ENCODE measurements at regions not wholly inside any gene's neighbourhood (a gene's known extent, or its start where the extent isn't known, plus 50 kb on each side); places are given as distances from the start of the nearest gene placed in this dataset.

DNA sequence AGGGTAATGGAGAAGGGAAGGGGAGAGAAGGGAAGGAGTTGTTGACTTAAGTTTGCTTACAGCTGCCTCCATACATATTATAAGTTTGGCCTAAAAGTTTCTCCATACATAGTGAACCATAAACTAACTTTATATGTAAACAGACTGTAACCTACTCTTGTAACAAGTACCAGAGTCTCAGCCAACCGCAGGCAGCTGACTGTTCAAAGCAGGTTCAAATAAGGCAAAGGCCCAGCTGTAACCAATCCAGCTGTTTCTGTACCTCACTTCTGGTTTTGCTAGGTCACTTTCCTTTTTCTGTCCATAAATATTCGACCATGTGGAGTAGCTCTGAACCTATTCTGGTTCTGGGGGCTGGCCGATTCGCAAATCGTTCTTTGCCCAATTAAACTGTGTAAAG lies 591.2 kb downstream of the INSC start:
- DNase-seq: no peak

DNA sequence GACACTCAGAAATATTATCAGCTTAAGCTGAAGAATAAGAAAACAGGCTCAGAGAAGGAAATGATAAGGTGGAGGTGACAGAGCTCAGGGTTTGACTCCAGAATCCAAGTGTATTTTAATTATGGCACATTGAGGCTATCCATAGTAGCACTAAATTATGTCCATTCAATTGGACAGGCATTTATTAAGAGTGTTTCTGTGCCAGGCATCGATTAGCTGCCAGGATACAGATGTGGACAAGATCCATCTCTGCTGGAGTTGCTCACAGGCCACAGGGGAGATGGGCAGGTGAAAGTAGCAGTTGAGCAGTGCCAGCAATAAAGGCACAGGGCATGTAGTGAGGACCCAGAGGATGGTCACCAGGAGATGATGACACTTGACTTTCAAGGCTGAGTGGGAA lies 592.5 kb downstream of the INSC start:
- no peak for DNase-seq

DNA sequence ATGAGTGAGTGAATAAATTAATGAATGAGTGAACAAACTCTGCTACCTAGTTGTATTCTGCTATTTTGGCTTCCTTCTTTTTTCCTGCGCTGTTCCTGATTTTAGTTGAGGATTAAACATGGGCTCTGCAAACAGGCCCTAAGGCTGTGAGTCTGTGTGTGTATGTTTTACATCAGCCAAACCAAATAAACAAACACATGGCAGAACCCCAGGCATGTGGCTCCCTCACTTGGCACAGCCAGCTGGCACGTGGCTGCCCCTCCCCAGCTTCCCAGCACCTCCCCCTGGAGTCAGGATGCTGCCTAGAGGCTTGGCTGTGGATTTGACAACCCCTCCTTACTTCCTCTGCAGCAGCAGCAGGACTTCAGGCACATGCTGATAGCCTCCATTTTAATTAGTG lies 593.2 kb downstream of the INSC start:
- DNase-seq: no peak

DNA sequence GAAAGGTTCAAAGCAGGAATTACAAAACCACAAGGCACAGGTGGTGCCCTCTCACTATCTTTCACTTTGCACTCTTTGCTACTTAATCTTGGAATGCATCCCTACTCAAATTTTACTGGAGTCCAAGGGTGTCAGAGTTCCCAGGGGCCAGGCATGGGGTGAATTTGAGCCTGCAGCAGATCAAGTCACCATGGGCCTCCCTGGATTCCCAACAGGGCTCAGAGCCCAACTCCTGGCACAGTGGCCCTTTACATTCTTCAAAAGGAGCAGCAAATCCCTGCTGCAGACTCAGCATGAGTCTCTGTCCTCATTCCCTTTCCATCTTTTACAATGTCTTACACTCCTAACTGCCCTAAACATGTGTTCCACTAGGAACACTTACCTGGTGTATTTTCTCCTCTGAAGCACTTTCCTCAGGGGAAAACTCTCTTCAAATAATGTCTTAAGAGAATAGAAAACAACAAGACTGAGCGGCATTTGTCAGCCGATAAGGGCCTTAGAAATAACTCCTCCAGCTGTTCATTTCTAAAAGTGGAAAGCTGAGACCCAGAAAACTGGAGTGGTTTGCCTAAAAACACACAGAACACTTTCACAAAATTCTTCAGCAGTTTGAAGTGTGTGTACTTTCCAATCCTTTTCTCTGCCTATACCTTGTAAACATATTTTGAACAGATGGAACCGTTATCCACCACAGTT lies 596.0 kb downstream of the INSC start:
- DNase-seq: no peak

DNA sequence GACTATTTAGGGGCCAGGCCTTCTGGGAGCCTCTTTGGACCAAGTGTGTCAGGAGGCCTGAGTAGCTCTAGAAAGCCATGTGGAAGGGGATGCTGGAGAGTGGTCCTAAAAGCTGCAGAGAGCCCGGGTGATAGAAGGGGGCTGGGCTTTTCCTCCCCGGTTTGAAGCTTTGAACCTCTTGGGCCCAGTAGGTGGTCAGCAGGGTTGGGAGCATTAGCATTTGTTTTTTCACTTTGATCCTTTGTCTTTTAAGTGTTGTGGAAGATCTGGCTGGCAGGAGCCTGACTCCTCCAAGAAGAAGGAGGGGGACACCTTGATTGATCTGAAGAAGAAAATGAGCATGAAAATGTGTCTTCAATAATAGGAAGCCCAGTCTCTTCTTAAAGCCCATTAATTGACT lies 596.6 kb downstream of the INSC start:
- no peak for DNase-seq

DNA sequence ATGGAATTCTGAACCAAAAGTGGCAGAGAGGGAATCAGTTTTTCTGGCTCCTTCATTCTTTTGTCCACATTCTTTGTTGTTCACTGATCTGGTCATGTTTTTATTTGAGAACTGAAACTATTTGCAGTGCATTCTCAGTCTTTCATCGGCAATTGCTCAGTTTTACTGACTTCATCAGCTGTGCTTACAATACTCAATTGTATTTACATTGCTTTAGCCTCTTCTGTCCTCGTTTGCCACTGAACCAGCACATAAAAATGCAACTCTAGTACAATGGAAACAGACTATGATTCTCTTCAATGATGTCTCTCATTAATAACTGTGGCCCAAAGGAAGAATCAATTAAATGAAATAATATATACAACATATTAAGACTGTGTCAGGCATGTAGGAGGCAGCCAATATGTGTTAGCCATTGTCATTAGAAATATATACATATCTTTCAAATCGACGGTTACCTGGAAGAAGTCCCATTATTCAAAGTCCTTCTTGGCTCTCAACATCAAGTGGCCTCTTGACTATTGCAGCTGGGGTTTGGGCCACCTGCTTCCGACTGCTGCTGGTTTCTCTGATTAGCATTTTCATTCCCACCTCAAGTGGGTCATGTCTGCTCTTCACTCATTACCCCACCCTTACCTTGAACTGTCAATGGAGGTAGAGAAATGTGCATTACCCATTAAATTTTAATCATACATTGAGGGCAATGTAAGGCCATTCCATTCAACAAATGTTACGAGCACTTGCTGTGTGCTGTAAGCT lies 600.1 kb downstream of the INSC start:
- no peak for DNase-seq

DNA sequence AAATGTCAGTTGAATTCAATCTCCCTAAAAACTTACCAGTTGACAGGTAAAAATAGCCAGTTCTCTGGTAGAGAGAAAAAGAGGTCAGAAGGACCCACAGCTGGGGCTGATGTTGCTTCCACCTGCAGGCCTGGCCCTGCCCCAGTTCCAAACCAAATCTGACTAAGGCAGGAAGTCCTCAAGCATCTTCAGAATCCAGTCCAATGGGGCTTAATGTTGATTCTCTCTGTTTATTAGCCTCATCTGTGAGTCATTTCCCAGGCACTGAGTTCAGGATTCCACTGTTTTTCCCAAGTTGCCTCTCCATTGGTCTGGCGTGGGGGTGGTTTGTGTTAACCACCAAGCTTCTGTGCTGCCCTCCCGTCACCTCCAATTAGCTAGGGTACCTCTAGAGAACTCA lies 601.8 kb downstream of the INSC start:
- DNase-seq: no peak

DNA sequence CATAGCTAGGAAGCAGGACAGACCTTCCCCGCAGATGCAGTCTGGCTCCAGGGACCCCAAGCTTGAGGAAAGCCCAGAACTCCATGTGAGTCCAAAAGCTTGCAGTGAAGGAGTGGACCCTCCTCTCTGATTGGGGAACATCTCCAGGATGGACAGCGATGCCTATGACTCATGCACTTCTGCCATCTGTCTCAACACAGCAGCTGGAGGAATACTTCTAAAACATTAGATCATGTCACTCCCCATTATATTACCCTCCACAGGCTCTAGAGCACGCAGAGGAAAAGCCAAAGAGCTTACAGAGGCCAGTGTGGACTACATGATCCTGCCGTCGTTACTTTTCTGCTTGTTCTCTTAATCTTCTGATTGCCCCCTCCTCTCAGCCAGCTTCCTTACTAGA lies 605.7 kb downstream of the INSC start:
- no peak for DNase-seq

DNA sequence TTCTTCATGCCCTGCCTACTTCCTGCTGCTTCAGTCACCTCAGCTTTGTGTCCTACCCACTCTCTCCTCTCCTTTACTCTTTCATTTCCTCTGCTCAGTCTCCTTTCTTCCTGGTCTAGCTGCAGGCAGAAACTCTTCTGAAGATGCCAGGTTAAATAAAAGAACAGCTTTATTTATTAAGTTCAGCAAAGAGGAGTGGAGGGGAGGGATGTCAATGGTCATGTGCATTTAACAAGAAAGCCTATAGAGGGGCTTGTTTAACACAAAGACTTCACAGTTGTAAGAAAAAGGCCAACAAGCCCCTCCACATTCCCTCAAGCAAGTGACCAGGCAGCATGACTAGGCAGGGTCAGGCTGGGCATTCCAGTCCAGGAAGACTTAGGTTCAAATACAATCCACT lies 609.2 kb downstream of the INSC start:
- DNase-seq: no peak

DNA sequence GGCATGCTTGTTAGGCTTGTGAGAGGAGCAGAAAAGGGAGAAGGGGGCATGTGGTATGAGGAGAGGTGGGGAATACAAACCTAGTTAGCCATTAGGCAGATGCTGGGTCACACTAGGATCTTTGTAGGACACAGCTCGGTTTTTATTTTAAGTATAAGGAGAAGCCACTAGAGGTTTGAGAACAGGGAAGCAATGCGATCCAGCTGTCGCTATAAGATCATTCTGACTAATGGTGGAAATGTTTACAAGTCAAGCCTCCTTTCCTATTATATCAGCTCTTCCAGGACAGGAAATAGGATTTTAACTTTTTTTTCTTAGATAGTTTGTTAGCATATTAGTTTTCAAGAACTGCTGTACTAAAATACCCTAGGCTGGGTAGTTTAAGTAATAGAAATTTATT lies 609.9 kb downstream of the INSC start:
- no peak for DNase-seq

DNA sequence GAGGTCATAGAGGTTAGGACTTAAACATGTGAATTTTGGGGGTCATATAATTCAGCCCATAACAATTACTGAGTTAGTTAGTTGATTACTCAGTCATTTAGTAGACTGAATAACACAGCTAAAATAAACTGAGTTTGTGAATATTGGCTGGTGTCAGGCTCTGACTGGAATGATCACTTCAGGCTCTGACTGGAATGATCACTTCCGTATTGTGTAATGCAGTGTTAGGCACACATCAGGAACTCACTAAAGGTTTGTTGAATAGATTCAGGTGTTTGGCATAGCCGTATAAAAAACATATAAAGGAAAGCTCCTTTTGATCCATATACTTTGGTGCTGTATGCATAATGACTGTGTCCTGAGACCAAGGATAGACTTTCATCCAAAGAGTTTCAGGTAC lies 610.5 kb downstream of the INSC start:
- no peak for DNase-seq

DNA sequence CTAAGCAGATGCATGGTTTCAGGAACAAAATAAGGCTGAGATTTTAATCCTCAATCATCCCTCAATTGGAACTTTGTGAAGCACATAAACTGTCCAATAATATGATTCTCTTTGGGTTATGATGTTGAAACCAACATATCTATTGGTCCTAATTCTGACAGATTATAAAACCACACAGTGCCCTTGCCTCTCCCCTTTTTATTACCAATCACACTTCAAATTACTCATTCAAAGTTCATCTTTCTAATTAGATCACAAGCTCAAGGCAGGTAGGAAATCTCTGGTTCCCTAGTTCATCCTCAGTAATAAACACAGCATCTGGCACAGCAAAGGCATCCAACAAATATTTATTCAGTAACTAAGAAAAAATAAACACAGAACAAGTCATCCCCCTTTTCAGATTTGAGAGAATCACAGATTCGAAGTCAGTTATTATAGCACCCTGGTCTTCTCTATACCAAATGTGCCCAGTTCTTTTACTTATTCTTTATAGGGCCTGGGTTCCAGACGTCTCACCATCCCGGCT lies 611.6 kb downstream of the INSC start:
- no peak for DNase-seq

DNA sequence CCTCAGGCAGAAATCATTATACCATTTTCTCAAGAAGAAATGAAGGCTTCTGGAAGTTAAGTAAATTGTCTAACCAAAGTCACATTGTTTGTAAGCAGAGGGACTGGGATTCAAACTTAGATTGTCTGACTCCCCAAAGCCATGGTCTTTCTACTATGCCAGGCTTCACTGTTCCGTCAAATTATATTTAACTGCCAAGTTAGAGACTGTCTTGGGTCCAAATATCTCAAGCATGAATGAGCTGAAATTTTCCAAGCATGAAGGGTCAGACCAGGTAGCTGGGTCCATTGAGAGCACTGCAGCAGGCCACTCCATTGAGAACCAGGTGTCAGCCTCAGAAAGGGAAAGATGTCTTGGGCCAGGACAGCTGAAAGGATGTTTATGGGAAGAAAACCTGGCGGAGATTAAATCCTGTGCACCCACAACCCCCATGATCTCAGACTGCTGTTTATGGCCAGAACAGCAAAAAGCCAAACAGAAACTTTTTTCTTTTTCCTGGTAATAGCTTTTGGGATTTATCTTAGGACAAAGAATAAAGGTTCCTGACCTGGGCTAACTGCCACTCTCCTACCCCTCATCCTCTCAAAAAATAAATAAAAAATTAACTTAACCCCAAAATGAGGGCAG lies 612.3 kb downstream of the INSC start:
- no peak for DNase-seq

DNA sequence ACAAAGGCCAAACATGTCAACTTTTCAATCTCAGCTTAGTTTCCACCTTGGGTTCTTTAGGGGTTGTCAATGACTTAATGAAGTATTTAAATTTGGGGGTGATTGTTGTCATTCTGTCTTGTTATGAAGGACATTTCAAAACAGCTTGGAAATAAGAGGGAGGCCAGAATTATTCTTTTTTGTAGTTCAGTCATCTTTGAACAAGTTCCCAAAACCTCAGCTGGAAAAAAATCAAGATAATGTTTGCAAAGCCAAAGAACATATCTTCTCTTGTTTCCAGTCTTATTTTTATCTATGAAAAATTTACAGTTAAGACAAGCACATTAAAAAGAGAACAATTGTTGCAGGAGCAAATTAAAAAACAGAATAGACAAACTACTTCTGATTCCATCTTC lies 612.8 kb downstream of the INSC start:
- no peak for DNase-seq

DNA sequence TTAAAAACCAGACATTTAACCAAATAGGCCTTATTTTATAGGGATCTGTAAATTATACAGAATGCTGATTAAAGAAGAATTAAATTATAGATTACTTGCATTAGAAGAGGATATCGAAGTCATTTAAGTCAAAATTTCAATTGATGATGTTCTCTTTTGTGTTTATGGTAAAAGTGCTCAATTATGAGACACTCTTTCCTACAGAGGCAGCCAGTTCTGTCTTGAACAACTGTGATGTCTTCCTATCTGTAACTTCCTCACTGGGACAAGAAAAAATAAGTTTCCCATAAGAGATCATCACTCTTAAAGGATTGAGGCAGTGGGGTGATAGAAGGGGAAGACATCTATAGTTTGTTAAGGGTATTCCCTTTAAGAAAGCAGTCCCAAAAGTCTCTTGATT lies 613.5 kb downstream of the INSC start:
- no peak for DNase-seq

DNA sequence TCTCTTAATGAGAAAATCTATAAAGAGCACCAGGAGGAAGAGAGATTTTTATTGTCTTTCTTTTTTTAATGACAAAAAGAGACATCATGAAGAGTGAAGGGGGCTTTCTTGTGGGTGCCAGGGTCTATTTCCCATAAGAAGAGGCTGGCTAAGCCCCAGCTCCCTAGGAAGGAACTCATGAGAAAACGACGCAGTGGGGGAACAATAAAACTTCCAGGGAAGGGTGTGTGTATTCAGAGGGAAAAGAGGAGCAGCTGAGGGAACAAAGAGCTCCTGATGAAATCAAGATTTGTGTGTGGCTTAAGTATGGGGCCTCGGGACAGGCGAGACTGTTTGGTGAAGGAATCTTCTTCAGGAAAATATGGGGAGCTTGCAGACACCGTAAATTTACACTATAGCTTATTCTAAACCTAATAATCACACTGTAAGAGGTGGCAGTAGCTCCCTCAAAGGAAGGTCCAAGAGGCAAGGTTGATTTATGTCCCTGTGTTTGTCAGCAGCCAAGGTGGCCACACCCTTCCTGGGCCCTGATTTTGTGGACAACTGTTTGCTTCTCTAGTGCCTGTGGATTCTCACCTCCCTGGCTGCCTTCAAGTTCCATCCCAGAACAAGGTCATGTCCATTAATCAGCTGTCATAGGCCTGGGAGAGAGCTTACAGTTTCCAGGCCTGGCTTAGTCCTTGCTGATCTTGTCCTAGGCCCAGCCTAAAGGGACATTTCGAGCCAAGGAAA lies 615.7 kb downstream of the INSC start:
- no peak for DNase-seq

DNA sequence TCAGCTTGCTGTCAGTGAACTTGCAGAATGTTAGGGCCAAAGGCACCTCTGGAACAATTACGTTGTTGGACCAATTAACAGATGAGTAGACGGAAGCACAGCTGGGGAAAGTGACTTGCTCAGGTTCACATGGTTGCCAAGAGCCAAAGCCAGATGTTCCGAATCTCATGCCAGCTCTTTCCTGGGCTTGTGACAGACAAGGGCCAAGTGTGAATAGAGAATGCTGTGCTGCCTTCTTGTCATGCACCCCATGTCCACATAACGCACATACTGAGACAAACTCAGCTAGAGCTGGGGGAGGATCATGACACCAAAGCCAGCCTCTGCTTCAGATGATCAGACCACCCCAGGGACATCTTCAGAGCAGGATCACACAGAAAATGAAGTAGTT lies 616.3 kb downstream of the INSC start:
- no peak for DNase-seq

DNA sequence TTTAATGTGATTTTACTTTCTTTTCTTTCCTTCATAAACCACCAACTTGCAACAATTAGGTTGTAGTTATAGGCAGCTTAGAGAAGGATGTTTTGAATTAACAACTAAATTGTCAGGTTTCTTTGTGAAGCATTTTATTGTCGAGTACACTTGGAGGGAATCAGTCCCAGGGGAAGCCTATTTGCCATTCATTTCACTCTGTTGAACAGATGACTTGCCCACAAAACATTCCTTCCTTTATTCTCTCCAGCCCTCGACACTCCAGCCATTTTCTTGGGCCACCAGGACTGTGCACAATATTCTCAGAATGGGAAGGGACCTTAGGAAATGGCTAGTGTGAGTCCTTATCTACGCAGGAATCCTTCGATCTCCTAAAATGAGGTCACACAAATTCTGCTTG lies 620.6 kb downstream of the SOX6 start:
- DNase-seq: no peak

DNA sequence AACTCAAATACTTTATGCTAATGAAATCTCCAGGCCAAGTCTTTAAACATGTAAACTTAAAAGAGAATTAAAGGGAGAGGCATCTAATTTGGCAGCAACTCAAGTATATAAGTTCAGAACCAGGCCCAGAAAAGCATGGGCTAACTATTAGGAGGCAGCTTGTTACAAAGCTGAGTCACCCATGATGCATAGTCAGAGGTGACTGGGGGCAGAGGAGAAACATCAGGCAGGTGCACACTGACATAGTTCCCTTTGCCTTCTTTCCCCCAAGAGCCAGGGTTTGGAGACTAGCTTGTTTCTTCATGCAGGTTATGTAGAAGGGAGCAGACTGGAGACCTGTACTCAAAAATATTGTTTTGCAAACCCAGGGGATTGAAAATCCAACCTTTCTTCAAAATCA lies 619.0 kb downstream of the SOX6 start:
- no peak for DNase-seq

DNA sequence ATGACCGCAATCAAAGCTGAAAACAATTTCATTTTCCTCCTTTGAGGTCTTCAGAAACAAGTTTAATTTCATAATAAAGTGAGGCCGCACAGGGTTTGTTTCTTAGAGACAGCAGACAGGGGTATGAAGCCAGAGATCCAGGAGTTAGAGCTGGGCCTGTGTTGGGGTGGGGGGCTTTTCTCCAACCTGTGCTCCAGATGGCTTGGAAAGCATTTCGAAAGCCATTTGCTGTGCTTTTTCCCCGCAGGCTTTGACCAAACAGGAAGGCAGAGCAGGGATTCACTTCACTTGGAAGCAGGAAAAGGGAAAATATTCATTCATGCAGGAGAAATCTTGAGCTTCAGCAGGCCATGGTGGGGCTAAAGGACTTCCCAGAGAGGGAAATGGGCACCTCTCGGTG lies 617.4 kb downstream of the SOX6 start:
- DNase-seq: no peak

DNA sequence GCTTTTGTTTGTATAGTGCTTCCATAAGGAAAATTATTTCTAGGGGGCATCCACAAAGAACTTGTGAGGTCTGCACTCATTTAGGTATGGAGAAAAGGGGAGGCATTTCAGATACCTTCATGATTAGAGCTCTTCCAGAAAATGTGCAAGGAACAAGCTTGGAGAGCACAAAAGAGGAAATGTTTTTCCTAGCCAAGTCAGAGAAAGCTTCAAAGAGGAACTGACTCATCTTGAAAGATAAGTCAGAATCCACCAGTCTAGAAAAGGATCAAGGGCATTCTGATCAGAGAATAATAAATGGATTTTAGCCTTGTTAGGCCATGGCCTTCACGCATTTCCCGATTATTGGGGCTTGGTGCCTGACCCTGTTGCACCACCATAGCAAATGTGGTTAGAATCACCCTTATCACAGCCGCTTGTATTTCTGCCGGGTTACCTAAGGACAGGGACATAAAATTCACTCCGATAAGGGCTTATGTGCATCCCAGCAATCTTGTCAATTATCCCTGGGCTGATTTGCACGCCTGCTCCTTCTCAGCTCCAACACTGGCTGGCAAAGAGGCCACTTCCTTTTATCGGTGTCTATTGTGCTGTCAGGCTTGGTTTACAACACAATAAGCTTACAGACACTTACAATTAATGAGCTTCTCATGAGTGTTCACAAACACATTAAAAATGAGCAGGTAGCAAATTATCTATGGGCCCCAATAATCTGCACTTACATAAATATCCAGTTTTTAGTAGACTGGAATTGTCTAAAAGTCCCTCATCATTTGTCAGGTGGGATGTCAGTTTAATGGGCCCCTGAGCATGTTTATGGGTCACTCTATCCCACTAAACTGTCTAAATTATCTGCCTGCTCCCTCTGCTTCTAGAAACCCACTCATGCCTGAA lies 613.5 kb downstream of the SOX6 start:
- no peak for DNase-seq

DNA sequence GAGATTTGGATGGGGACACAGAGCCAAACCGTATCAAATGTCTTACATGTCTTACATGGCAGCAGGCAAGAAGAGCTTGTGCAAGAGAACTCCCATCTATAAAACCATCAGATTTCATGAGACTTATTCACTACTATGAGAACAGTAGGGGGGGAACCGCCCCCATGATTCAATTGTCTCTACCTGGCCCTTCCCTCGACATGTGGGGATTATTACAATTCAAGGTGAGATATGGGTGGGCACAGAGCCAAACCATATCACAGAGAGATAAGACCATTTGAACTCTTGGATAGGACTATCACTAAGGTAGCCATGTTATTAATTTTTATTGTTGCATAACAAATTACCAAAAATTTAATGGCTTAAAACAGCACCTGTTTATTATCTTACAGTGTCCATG lies 611.7 kb downstream of the SOX6 start:
- no peak for DNase-seq

All from T-helper 9 cell (primary cell).